Bronchial epithelial cell (primary cell): ENCODE measurements at regions not wholly inside any gene's neighbourhood (a gene's known extent, or its start where the extent isn't known, plus 50 kb on each side); places are given as distances from the start of the nearest gene placed in this dataset.

Experiments used
- DNase-seq: peaks from one replicate; pipeline ENCODE4 v3.0.0-alpha.2; 2010; ENCODE audit warnings: low read depth
- FAIRE-seq: peaks from 2 replicates; lab custom pipeline; 2011; peaks lifted over from hg19 to GRCh38; lab: Jason Lieb, UNC
- H3K27me3 ChIP-seq: 2 replicates; pipeline ENCODE4 v1.5.1; 2011; ENCODE audit warnings: low read length; ENCODE audit not compliant: control insufficient read depth, insufficient read depth
- H3K36me3 ChIP-seq: 2 replicates; pipeline ENCODE4 v1.5.1; 2011; ENCODE audit warnings: low read length; ENCODE audit not compliant: control insufficient read depth, insufficient read depth
- H3K4me3 ChIP-seq: 2 replicates; pipeline ENCODE4 v1.5.1; 2011; ENCODE audit warnings: mild to moderate bottlenecking, low read depth, low read length, control low read depth
- TF ChIP-seq, protein P1 (sequence below): IDR thresholded peaks from 2 replicates; pipeline ENCODE4 v1.5.1; 2011; ENCODE audit warnings: mild to moderate bottlenecking, moderate library complexity, low read length, control low read depth, inconsistent platforms; ENCODE audit not compliant: insufficient read depth, severe bottlenecking

- TF ChIP-seq, protein P1, sequence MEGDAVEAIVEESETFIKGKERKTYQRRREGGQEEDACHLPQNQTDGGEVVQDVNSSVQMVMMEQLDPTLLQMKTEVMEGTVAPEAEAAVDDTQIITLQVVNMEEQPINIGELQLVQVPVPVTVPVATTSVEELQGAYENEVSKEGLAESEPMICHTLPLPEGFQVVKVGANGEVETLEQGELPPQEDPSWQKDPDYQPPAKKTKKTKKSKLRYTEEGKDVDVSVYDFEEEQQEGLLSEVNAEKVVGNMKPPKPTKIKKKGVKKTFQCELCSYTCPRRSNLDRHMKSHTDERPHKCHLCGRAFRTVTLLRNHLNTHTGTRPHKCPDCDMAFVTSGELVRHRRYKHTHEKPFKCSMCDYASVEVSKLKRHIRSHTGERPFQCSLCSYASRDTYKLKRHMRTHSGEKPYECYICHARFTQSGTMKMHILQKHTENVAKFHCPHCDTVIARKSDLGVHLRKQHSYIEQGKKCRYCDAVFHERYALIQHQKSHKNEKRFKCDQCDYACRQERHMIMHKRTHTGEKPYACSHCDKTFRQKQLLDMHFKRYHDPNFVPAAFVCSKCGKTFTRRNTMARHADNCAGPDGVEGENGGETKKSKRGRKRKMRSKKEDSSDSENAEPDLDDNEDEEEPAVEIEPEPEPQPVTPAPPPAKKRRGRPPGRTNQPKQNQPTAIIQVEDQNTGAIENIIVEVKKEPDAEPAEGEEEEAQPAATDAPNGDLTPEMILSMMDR: no peak
- no peaks in the 10 kb centered on the region for H3K36me3 ChIP-seq
- no peaks in the 10 kb centered on the region for H3K27me3 ChIP-seq
- FAIRE-seq (no peak), DNase-seq (no peak)
- H3K4me3 ChIP-seq: no peak overlapping the region
Observed at GRCh38 chr21:18887922-18888602, 484.5 kb upstream of the TMPRSS15 start.

- H3K36me3 ChIP-seq: no peaks in the 10 kb centered on the region
- FAIRE-seq (no peak), DNase-seq (no peak)
- no peak overlapping the region for H3K4me3 ChIP-seq
- H3K27me3 ChIP-seq: no peaks in the 10 kb centered on the region
- TF ChIP-seq, protein P1: no peak
Observed at GRCh38 chr21:18893406-18893805, 489.8 kb upstream of the TMPRSS15 start.

DNA sequence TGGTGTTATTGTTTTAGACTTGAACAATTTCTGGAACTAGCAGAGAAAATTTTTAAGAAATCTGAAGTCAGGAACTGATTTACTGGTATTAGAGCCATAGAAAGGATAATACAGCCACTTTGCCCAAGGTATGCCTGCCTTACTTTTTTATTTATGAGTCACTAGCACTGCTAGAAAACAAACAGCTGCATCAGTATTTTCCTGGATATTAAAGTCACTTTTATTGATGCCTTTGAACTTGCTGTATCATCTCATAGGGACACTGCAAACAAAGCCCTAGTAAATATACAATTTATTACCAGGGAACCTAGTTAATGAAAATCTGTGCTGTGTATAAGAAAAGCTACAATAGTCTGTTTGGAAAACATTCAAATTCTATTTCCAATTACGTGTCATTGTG, 490.8 kb upstream of the TMPRSS15 start:
- Histone ChIP-seq H3K4me3 (no peak overlapping the region), H3K27me3 (no peaks in the 10 kb centered on the region), H3K36me3 (no peaks in the 10 kb centered on the region)
- no peak for DNase-seq
- TF ChIP-seq, protein P1: no peak
- no peak for FAIRE-seq

DNA sequence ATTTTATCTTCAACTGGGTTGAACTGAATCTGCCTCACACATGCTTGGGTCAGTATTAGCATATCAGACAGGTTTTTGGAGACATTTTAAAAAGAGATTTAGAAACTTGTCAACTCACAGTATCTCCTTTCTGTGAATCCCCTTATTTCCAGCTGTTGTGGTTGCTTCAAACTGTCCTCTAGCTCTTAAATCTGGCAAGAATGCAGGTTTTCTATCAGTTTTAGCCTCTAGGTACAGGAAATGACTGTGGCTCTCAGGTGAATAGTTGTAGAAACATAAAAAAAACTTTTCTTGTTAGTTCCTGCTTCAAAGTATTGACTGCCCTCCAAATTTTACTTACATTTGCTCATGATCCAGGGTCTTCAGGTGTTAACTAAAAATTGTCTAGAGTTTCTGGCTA, 495.7 kb upstream of the TMPRSS15 start:
- FAIRE-seq: no peak
- DNase-seq: no peak
- TF ChIP-seq, protein P1: no peak
- no peaks in the 10 kb centered on the region for H3K27me3 ChIP-seq
- no peaks in the 10 kb centered on the region for H3K36me3 ChIP-seq
- no peak overlapping the region for H3K4me3 ChIP-seq

DNA sequence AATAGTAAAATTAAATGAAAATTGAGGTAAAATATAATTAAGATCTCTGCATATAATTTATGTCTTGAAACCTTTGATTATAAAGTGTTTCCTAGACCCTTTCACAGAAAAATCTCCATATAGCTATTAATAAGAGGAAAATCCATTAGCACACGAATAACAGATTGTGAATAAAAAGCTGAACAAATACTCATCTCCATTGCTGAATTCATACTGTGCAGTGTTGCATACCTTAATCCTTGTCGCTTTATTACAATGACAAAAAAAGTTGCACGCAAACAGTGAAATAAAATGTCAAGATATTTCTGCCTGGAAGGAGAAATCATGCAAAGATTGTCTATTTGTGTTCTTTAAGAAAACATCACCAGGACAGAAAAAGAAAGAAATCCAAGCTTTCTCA, 499.1 kb upstream of the TMPRSS15 start:
- Histone ChIP-seq H3K27me3 (no peaks in the 10 kb centered on the region), H3K4me3 (no peak overlapping the region), H3K36me3 (no peaks in the 10 kb centered on the region)
- TF ChIP-seq, protein P1: no peak
- FAIRE-seq: no peak
- no peak for DNase-seq

DNA sequence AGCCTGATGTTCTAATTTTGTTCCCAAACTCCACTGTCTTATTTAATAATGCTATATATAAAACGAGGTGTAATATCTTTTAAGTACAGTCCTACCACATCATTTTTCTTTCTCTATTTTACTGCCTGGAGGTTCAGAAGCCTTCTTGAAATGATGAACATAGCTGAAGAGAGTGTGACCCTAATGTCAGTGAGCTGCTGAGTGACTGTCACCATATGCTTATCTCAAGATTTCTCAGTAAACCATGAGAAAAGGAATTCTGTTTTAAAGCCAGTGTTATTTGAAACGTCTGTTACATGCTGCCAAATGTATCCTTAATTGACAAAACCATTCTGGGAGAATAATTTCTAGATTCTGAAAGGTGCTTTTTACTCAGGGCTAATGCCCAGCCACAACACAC, 503.5 kb upstream of the TMPRSS15 start:
- FAIRE-seq (no peak), DNase-seq (no peak)
- Histone ChIP-seq H3K4me3 (no peak overlapping the region), H3K36me3 (no peaks in the 10 kb centered on the region), H3K27me3 (no peaks in the 10 kb centered on the region)
- TF ChIP-seq, protein P1: no peak
